MM.1S (cell line): ENCODE measurements at regions not wholly inside any gene's neighbourhood (a gene's known extent, or its start where the extent isn't known, plus 50 kb on each side); places are given as distances from the start of the nearest gene placed in this dataset.

Experiments used
- DNase-seq: peaks from one replicate; pipeline ENCODE4 v3.0.0-alpha.2; 2015
- H2AFZ ChIP-seq: fragments of 300-600 bp; sonication (generic); 2 replicates; pipeline ENCODE4 v1.6.0; 2016; ENCODE audit warnings: antibody characterized with exemption, low read length
- H3F3A ChIP-seq: fragments of 300-600 bp; sonication (generic); 2 replicates; pipeline ENCODE4 v1.6.1; 2016; ENCODE audit warnings: mild to moderate bottlenecking, antibody characterized with exemption, low read length, moderate library complexity, mixed read lengths; ENCODE audit not compliant: insufficient read depth
- H3K27ac ChIP-seq: fragments of 300-600 bp; sonication (generic); 2 replicates; pipeline ENCODE4 v1.5.1; 2016; ENCODE audit warnings: mild to moderate bottlenecking, low read length
- H3K27me3 ChIP-seq: fragments of 300-600 bp; sonication (generic); replicated peaks from 2 replicates; pipeline ENCODE4 v1.6.0; 2016; ENCODE audit warnings: low read length; ENCODE audit not compliant: insufficient read depth
- H3K36me3 ChIP-seq: fragments of 300-600 bp; sonication (generic); replicated peaks from 2 replicates; pipeline ENCODE4 v1.6.1; 2016; ENCODE audit warnings: mild to moderate bottlenecking, low read length, mixed read lengths; ENCODE audit not compliant: insufficient read depth
- H3K4me1 ChIP-seq: fragments of 300-600 bp; sonication (generic); 2 replicates; pipeline ENCODE4 v1.6.1; 2016; ENCODE audit warnings: low read length, mixed read lengths
- H3K4me2 ChIP-seq: fragments of 300-600 bp; sonication (generic); 2 replicates; pipeline ENCODE4 v1.6.0; 2016; ENCODE audit warnings: low read depth, low read length
- H3K4me3 ChIP-seq: fragments of 300-600 bp; sonication (generic); 2 replicates; pipeline ENCODE4 v1.5.1; 2016; ENCODE audit warnings: low read length, mixed read lengths
- H3K79me2 ChIP-seq: fragments of 300-600 bp; sonication (generic); 2 replicates; pipeline ENCODE4 v1.6.1; 2016; ENCODE audit warnings: mixed run types, low read length, mixed read lengths
- H3K9ac ChIP-seq: fragments of 300-600 bp; sonication (generic); 2 replicates; pipeline ENCODE4 v1.6.1; 2016; ENCODE audit warnings: low read length, mixed read lengths
- H3K9me2 ChIP-seq: fragments of 300-600 bp; sonication (generic); replicated peaks from 2 replicates; pipeline ENCODE4 v1.6.1; 2016; ENCODE audit warnings: mild to moderate bottlenecking, low read length, mixed read lengths; ENCODE audit not compliant: insufficient read depth
- H3K9me3 ChIP-seq: fragments of 300-600 bp; sonication (generic); replicated peaks from 2 replicates; pipeline ENCODE4 v1.6.1; 2016; ENCODE audit warnings: mild to moderate bottlenecking, low read length, mixed read lengths; ENCODE audit not compliant: insufficient read depth
- H4K20me1 ChIP-seq: fragments of 300-600 bp; sonication (generic); 2 replicates; pipeline ENCODE4 v1.6.1; 2016; ENCODE audit warnings: mild to moderate bottlenecking, low read length, moderate library complexity, mixed read lengths; ENCODE audit not compliant: insufficient read depth
- CTCF ChIP-seq: fragments of 300-600 bp; sonication (generic); IDR thresholded peaks from 2 replicates; pipeline ENCODE4 v1.5.1; 2016; ENCODE audit warnings: antibody characterized with exemption, low read length, mixed read lengths
- EZH2 ChIP-seq: fragments of 300-600 bp; sonication (generic); optimal IDR thresholded peaks from 2 replicates; pipeline ENCODE3; 2017; ENCODE audit warnings: low read depth, mild to moderate bottlenecking, antibody characterized with exemption, low read length, mixed read lengths
- EZH2phosphoT487 ChIP-seq: fragments of 300-600 bp; sonication (generic); IDR thresholded peaks from 2 replicates; pipeline ENCODE4 v1.6.1; 2018; ENCODE audit warnings: antibody characterized with exemption, low read length

GRCh38 chr14:81952917-81953316 is 419.3 kb upstream of the SEL1L start:
- no peak for TF ChIP-seq CTCF
- no peak for TF ChIP-seq EZH2phosphoT487
- TF ChIP-seq EZH2, result no peak
- no peak overlapping the region for H3K9ac ChIP-seq
- no peaks in the 10 kb centered on the region for H3K36me3 ChIP-seq
- no peak overlapping the region for H2AFZ ChIP-seq
- H3K27me3 ChIP-seq, result no peaks in the 10 kb centered on the region
- H3K9me2 ChIP-seq, result no peaks in the 10 kb centered on the region
- H3F3A ChIP-seq, result no peaks in the 10 kb centered on the region
- no peak overlapping the region for H3K4me2 ChIP-seq
- no peak overlapping the region for H3K4me3 ChIP-seq
- H3K79me2 ChIP-seq, result no peaks in the 10 kb centered on the region
- H3K9me3 ChIP-seq, result no peaks in the 10 kb centered on the region
- DNase-seq, result no peak
- no peaks in the 10 kb centered on the region for H4K20me1 ChIP-seq
- H3K27ac ChIP-seq, result no peak overlapping the region
- H3K4me1 ChIP-seq, result no peaks in the 10 kb centered on the region

- Histone ChIP-seq H4K20me1 (no peaks in the 10 kb centered on the region), H3K4me1 (no peaks in the 10 kb centered on the region), H3K27me3 (no peaks in the 10 kb centered on the region), H3K79me2 (no peaks in the 10 kb centered on the region), H3K9me3 (no peaks in the 10 kb centered on the region), H3K4me3 (no peak overlapping the region), H3K4me2 (no peak overlapping the region), H3K36me3 (no peaks in the 10 kb centered on the region), H3K9me2 (no peaks in the 10 kb centered on the region), H3K27ac (no peak overlapping the region), H3F3A (no peaks in the 10 kb centered on the region), H3K9ac (no peak overlapping the region), H2AFZ (no peak overlapping the region)
- DNase-seq, result no peak
- no peak for TF ChIP-seq EZH2
- TF ChIP-seq CTCF, result no peak
- no peak for TF ChIP-seq EZH2phosphoT487
Observed at GRCh38 chr14:81953419-81953818, 419.8 kb upstream of the SEL1L start.

GRCh38 chr14:81955123-81955522 is 421.5 kb upstream of the SEL1L start:
- Histone ChIP-seq H3K9ac (no peak overlapping the region), H3K9me3 (no peaks in the 10 kb centered on the region), H3K4me3 (no peak overlapping the region), H3K4me1 (no peaks in the 10 kb centered on the region), H3K27ac (no peak overlapping the region), H3K4me2 (no peak overlapping the region), H3F3A (no peaks in the 10 kb centered on the region), H3K36me3 (no peaks in the 10 kb centered on the region), H3K9me2 (no peaks in the 10 kb centered on the region), H2AFZ (no peak overlapping the region), H4K20me1 (no peaks in the 10 kb centered on the region), H3K79me2 (no peaks in the 10 kb centered on the region), H3K27me3 (no peaks in the 10 kb centered on the region)
- no peak for DNase-seq
- no peak for TF ChIP-seq CTCF
- TF ChIP-seq EZH2, result no peak
- no peak for TF ChIP-seq EZH2phosphoT487
